DND-41 (cell line): ENCODE measurements at regions not wholly inside any gene's neighbourhood (a gene's known extent, or its start where the extent isn't known, plus 50 kb on each side); places are given as distances from the start of the nearest gene placed in this dataset.

Experiments used
- EZH2 ChIP-seq: IDR thresholded peaks from 3 replicates; pipeline ENCODE4 v1.6.1; 2012; ENCODE audit warnings: borderline replicate concordance, low read depth, mild to moderate bottlenecking, moderate library complexity, low read length, inconsistent platforms; ENCODE audit not compliant: severe bottlenecking
- TF ChIP-seq, protein P1 (sequence below): IDR thresholded peaks from 2 replicates; pipeline ENCODE4 v1.5.1; 2012; ENCODE audit warnings: borderline replicate concordance, low read length, moderate library complexity, mild to moderate bottlenecking; ENCODE audit not compliant: poor library complexity, severe bottlenecking; ENCODE audit errors: extremely low read depth

DNA sequence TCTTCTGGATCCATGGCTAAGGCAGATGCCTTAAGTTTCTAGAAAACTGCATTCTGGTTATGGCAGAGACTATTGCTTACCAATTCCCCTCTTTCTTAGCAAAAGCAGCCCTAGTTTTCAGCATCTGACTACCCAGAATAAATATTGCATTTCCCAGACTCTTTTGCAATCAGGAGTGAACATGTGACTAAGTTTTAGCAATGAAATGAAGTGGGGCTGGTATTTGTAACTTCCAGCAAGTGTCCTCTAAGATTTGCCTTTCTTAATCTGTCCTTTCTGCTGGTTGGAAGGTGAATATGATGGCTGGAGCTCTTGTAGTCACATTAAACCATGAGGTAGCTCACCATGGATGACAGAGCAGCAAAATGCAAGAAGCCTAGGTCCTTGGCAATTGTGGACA, 132.9 kb upstream of the PKDCC start:
- TF ChIP-seq, protein P1, sequence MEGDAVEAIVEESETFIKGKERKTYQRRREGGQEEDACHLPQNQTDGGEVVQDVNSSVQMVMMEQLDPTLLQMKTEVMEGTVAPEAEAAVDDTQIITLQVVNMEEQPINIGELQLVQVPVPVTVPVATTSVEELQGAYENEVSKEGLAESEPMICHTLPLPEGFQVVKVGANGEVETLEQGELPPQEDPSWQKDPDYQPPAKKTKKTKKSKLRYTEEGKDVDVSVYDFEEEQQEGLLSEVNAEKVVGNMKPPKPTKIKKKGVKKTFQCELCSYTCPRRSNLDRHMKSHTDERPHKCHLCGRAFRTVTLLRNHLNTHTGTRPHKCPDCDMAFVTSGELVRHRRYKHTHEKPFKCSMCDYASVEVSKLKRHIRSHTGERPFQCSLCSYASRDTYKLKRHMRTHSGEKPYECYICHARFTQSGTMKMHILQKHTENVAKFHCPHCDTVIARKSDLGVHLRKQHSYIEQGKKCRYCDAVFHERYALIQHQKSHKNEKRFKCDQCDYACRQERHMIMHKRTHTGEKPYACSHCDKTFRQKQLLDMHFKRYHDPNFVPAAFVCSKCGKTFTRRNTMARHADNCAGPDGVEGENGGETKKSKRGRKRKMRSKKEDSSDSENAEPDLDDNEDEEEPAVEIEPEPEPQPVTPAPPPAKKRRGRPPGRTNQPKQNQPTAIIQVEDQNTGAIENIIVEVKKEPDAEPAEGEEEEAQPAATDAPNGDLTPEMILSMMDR, result no peak
- no peak for TF ChIP-seq EZH2
